Type B pancreatic cell (in vitro differentiated cells): ENCODE measurements at regions not wholly inside any gene's neighbourhood (a gene's known extent, or its start where the extent isn't known, plus 50 kb on each side); places are given as distances from the start of the nearest gene placed in this dataset.

Experiments
- DNase-seq: peaks from one replicate; pipeline ENCODE4 v3.0.0; 2021; ENCODE audit warnings: mixed read lengths; ENCODE audit not compliant: unreplicated experiment; ENCODE audit errors: extremely low spot score
- H3K27ac Mint-ChIP-seq: 2 replicates; pipeline ENCODE4 v1.8.0; 2021; ENCODE audit warnings: mild to moderate bottlenecking, mixed read lengths
- H3K27me3 Mint-ChIP-seq: 2 replicates; pipeline ENCODE4 v1.8.0; 2021; ENCODE audit warnings: mixed read lengths
- H3K36me3 Mint-ChIP-seq: 2 replicates; pipeline ENCODE4 v1.8.0; 2021; ENCODE audit warnings: mixed read lengths
- H3K4me1 Mint-ChIP-seq: one replicate; pipeline ENCODE4 v1.8.0; 2021; ENCODE audit warnings: mixed read lengths; ENCODE audit not compliant: unreplicated experiment
- H3K4me3 Mint-ChIP-seq: 2 replicates; pipeline ENCODE4 v1.8.0; 2021; ENCODE audit warnings: mild to moderate bottlenecking, mixed read lengths
- H3K9me3 Mint-ChIP-seq: 2 replicates; pipeline ENCODE4 v1.8.0; 2021; ENCODE audit warnings: mixed read lengths
- CTCF ChIP-seq: fragments of 200-600 bp; sonication (generic); conservative IDR thresholded peaks from 2 replicates; pipeline ENCODE4 v1.5.0; 2021; ENCODE audit warnings: antibody characterized with exemption, mild to moderate bottlenecking

- DNase-seq = no peak
- H3K27ac Mint-ChIP-seq = no peak overlapping the region
- no peak overlapping the region for H3K4me3 Mint-ChIP-seq
- peaks cover 22% of the 10 kb centered on the region for H3K4me1 Mint-ChIP-seq
- TF ChIP-seq CTCF = peak; percentile 54
- H3K36me3 Mint-ChIP-seq = no peaks in the 10 kb centered on the region
- H3K9me3 Mint-ChIP-seq = no peaks in the 10 kb centered on the region
- no peaks in the 10 kb centered on the region for H3K27me3 Mint-ChIP-seq
Measured at GRCh38 chrX:39477031-39477761, 620.6 kb downstream of the BCOR start.

GRCh38 chrX:39477762-39478120, 620.0 kb downstream of the BCOR start:
- Mint-ChIP-seq H3K4me1 (peaks cover 22% of the 10 kb centered on the region), H3K9me3 (no peaks in the 10 kb centered on the region), H3K27ac (peak overlapping the region; percentile 61), H3K36me3 (no peaks in the 10 kb centered on the region), H3K4me3 (no peak overlapping the region), H3K27me3 (no peaks in the 10 kb centered on the region)
- DNase-seq = no peak
- TF ChIP-seq CTCF = no peak

GRCh38 chrX:39479856-39480255, 617.9 kb downstream of the BCOR start:
- DNase-seq = no peak
- Mint-ChIP-seq H3K27ac (no peak overlapping the region), H3K4me3 (no peak overlapping the region), H3K9me3 (no peaks in the 10 kb centered on the region), H3K27me3 (no peaks in the 10 kb centered on the region), H3K36me3 (no peaks in the 10 kb centered on the region), H3K4me1 (peaks cover 28% of the 10 kb centered on the region)
- no peak for TF ChIP-seq CTCF

- Mint-ChIP-seq H3K4me1 (peaks cover 23% of the 10 kb centered on the region), H3K27me3 (no peaks in the 10 kb centered on the region), H3K4me3 (no peak overlapping the region), H3K9me3 (no peaks in the 10 kb centered on the region), H3K36me3 (no peaks in the 10 kb centered on the region), H3K27ac (no peak overlapping the region)
- TF ChIP-seq CTCF = no peak
- no peak for DNase-seq
Measured at GRCh38 chrX:39480963-39481362, 616.8 kb downstream of the BCOR start.

- DNase-seq = no peak
- Mint-ChIP-seq H3K27me3 (no peaks in the 10 kb centered on the region), H3K9me3 (no peaks in the 10 kb centered on the region), H3K27ac (no peak overlapping the region), H3K4me3 (no peak overlapping the region), H3K4me1 (peaks cover 17% of the 10 kb centered on the region), H3K36me3 (no peaks in the 10 kb centered on the region)
- no peak for TF ChIP-seq CTCF
Measured at GRCh38 chrX:39481621-39482020, 616.1 kb downstream of the BCOR start.
